Activated CD4-positive, CD25-positive, alpha-beta regulatory T cell treated with anti-CD3 and anti-CD28 coated beads, Interleukin-2, amount 50 U/mL, for 16 hours (primary cell): ENCODE measurements at regions not wholly inside any gene's neighbourhood (a gene's known extent, or its start where the extent isn't known, plus 50 kb on each side); places are given as distances from the start of the nearest gene placed in this dataset.
"Not testable (repeated sequence)": the region's sequence is repeated elsewhere in the genome, so short reads cannot be mapped to it uniquely, and the experiment has no call there.

Experiments used
- DNase-seq: peaks from one replicate; pipeline ENCODE4 v3.0.0-alpha.2; 2020; ENCODE audit warnings: low read depth, low spot score

DNA sequence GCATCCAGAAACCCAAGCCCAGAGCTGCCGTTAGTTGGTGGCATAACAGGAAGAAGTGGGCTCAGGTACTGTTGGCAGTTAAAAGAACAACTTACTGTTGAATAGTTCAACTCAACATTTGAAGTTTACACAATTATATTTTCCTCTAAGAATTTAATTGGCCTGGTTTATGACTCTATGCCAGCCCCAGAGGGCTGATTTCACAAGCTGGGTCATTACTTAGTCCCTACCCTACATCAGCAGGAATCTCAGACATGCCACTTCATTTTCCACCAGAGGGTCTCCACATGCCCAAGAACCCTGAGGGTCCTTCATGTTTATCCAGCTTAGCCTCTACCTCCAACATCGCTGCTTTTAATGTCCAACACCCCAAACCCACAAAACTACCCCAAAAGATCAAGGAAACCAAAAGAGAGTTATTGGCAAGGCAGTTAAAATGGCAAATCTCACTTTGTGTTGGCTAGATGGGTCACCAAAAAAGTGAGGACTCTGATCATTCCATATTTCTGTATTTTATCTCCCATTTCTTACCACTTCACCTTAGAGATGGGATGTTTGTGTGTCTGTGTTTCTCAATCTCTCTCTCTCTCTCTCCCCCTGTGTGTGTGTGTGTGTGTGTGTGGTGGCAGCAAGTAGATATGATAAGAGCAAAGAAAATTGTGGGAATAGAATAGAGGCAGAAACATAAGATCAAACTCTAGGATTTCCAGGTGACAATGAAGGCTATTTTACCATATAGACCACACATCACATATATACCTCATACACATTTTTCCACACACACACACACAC, 112.5 kb upstream of the TBX18 start:
- DNase-seq, result no peak

DNA sequence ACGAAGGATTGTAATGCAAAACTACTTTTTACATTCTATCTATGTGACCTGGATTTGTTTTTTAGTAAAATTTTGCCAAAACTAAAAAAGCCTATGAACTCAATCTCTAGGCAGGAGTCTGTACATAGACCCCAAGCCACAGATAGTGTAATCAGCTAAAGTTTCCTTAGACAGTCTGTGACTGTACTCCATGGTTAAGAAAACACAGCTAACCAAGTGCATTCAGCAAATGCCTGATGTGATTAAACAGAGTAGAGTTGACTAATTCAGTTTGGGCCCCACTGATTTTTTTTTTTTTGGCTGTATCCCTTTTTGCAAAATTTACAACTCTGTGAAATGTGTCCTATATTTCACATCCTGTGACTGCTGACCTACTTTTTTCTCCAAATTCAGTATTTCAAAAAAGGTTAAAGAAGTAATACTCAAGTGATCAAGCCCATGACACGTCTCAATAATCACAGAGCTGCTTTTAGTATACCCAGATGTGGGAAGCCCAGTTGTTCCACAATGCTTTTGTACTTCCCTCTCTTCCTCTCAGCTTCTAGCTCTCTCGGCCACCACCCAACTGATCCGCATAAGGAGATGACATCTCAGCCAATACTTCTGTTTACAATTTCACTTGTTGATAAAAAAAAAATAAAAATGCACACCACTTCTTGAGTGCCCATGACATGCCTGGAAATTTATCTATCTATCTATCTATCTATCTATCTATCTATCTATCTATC, 108.8 kb upstream of the TBX18 start:
- DNase-seq, result no peak

DNA sequence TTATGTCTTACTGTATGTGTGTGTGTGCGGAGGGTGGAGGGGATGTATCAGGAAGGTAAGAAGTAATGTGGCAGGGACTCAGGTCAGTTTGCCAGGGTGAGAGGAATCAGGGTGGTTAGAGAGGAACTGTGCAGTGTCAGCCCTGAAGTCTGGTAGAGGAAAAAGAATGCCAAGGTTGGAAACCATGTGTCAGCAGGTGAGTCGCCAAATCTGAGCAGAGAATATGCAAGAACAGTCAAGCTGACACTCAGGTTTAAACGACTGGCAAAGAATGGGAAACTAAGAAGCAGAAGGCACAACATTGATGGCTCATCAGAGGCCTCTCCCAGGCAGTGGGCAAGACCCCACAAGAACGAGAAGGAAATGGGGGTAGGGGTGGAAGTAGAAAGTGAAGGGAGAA, 107.5 kb upstream of the TBX18 start:
- DNase-seq, result no peak

DNA sequence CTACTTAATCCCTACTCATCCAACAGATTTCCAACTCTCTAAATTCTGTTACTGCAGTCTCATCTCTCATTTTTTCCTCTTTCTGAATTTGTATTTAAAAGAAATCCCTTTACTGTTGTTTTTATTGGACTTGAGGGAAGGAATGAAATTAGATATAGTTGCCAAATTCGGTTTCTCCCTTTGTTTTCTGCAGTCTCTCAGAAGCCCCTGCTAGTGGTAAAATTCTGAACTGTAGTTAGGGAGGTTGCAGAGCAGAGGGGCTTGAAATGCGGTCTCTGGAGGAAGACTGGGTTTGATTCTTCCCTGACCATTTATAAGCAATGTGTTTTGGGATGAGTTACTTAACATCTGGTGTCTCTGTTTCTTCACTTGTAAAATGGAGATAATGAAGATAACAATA, 106.3 kb upstream of the TBX18 start:
- no peak for DNase-seq

DNA sequence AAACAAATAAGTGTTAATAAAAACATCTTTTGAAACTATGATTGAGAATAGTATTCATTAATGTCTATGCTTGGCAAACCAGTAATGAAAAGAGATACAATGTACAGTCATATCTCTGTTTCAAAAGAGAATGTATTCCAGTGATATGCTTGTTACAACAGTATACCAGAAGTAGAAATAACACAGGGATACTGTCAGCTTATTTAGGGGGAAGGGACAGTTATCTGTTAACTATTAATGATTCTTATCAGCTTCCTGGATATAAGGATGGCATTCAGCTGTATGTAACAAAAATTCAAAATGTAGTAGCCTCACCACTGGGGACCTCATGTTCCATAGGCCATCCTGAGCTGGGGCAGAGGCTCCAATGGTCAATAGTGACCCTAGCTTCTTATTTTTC, 103.8 kb upstream of the TBX18 start:
- DNase-seq, result no peak

DNA sequence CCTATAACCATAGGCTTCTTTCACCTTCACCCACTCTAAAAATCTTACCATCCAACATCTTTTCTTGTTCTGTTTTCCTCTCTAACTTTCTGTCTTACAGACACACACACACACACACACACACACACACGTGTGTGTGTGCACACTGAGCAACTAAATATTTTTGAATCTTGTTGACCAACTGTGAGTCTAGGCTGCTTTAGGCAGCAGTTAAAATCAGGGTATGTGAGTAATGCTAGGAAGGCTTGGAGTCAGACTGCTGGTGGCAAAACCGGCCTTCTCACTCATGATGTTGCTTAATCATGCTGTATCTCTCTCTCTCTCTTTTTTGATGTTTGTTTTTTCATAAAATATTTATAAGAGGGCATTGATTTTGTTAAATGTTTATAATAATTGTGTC, 103.1 kb upstream of the TBX18 start:
- DNase-seq, result no peak

DNA sequence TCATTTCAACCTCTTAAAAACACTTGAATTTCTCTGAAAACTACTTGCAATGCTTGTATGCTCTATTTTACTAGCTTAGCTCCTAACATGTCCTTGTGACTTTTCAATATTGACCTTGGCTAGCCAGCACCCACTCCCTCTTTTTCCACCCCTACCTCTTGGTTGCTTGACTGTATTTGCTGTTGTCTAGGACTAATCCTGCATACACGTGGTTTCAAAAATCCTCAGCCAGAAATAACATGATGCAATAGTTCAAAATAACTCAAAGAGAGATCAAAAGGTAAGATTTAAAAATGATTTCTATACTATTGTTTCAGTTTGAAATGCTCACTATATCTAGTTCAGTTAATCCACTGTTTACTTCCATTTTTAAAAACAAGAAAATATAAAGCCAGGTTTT, 102.3 kb upstream of the TBX18 start:
- no peak for DNase-seq

DNA sequence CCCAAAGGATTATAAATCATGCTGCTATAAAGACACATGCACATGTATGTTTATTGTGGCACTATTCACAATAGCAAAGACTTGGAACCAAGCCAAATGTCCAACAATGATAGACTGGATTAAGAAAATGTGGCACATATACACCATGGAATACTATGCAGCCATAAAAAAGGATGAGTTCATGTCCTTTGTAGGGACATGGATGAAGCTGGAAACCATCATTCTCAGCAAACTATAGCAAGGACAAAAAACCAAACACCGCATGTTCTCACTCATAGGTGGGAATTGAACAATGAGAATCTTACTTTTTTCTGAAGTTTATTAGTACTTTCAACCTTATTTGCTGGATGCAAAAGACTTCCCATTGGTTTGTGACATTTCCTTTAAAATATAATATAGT, 101.0 kb upstream of the TBX18 start:
- not testable (repeated sequence) for DNase-seq

DNA sequence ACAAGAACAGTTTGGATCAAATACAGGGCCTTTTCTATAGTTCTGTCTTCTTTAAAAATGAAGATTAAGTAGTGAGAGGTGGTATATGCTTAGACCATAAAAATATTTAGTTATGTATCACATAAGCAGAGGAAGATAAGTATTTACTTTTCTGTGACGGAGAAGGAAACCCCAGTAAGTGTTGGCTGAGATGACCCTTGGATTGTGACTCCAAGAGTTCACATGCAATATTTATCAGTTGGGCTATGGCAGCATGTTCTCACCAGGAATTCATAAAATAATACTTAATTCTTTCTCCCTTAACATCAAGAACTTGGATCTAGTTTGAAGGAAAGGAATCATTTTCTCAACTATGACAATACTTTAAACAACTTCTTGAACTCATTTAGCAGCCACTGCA, 98.4 kb upstream of the TBX18 start:
- DNase-seq, result no peak

DNA sequence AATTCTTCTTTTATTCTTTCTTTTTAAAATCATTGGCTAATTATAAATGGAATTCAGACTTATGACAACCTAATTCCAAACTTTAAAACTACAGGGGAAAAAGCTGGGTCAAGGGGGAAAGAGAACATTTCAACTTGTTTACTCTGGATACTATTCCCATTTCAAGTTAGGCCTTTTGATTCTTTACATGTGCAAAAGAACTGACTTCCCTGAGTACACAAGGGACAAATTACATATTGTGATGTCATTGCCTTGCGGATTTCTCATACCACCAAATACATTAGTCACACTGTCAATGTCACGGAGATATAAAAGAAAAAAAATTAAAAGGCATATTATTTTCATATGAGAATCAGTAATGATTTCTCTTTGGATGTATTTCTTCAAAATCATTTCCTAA, 96.5 kb upstream of the TBX18 start:
- no peak for DNase-seq

DNA sequence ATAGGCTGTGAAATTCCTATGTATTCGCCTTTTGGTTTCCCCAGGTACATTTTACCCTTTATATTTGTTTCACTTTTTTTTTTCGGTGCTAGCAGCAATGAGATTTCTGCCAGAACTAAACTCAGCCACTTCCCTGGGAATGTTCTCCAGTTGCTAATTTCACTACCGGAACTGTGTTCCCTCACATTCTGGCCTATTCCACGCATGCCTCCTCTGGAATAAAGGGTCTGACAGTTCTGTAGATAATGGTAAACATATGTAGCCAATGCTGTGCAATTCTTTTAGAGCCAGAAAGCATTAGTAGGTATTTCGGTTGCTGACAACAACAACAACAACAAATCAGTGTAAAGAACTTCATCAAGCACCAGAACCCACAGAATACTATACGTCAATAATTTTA, 96.1 kb upstream of the TBX18 start:
- no peak for DNase-seq

DNA sequence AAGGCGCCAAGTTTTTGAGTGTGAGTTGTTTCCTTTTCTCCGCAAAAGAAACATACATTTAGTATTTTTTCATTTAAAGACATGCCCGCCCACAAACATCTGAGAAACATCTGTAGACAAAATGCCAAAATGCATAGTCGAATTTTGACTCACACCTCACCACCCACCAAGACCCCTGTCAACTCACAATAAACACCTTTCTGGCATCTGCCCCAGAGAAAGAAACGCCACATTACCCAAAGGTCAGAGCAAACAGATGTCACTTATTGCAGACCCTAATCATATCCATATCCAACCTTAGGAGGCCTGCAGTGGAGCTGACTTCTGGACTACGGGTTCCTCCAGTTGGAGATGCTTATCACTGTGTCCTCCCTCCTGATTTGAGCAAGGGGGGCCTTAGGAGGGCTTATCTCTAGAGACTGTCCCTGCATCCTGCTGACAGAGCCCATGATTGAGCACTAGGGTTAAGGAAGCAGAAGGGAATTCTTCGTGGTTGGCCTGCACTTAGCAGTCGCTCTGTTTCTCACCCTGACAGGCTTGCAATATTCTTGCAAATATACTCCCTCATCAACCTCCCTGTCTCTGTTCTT, 90.5 kb upstream of the TBX18 start:
- no peak for DNase-seq

DNA sequence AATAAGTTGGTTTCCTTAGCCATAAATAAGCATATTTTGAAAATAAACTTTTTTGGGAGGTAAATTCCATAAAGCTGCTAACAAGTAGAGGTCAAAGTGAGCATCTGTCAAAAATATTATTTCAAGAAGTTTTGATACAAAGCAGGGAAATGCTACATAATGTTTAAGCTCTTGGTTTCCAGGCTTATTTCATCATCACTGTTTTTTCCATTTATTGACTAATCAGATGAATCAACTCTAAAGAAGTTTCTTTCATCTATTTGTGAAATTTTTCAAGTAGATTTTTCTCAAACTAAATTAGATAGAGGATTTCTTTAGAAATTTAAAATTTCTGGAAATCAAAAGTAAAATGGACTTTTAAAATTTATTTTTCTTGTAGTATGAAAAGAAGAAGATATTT, 89.5 kb upstream of the TBX18 start:
- DNase-seq, result no peak

DNA sequence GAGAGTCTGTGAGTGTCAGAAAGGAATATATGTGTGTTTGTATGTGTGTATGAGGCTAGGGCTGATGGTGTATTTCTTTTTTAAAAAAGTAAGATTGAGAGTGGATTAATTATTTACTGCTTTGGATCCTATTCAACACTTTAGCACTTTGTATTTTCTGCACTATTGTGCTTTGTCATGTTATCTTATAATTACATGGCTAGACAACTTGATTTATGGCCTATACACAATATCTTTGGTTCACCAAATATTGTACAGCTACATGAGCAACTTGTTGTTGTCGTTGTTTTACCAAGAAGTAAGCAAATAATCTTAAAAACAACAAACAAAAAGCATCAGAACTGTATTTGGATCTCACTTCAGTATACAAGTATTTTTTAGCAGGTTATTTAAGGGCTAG, 84.6 kb upstream of the TBX18 start:
- DNase-seq, result no peak

DNA sequence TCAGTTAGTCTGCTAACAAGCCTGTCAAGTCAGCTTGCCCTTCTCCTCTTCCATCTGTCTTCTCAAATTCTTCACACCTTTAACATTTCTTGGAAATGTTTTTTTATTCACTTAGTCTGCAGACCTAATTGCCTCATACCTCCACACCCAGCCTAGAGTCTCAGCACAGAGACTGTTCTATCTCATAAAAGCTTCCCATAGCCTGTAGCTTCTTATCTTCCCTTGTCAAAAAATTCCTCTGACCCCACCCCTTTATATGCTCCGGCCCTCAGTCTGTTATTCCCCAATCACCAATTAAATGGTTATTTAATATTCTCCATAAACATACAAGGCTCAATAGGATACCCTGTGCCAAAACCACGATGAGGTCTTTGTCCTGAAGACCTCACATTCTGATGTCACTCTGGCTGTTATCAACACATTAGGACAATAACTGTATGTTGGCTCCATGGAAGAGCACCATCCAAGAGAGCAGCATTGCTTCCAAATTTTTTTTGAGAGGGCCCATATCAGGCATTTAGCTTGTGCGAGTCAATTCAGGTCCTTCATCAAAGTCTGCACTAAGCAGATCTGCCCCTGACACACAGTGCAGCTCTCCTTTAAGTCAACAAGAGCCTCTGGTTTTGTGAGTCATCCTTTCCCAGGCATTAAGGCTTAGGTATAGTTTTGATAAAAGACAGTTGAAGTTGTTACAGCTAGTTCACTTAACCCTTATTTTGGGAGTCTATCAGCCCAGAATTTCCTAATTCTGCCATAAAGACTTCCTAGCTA, 83.2 kb upstream of the TBX18 start:
- no peak for DNase-seq

DNA sequence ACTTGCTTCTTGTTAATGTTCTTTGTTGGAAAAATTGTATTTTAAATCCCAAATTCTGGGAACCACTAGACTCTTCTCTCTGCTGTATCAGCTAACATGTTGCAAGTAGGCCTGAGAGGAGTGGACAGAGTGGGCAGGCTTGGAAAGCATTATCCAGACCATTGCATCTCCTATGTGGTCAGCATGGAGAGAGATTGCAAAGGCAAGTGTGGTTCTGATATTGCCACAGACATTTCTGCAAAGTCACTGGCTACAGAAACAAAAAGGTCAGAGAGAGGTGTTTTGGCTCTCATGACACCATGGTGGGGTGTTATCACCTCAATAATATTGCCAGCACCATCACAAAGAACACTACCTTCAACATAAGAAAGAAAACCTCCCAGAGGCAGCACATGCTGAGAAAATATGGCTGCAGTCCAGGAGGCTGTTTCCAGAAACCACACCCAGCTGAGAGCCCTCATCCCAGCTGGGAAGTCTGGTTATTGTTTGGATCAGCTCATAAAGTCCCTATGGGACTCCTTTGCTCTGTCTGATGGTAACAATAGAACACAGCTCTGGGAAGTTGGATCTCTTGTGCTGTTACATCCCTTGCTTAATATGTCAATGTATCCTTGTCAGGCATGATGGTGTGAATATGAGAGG, 78.2 kb upstream of the TBX18 start:
- DNase-seq, result no peak

DNA sequence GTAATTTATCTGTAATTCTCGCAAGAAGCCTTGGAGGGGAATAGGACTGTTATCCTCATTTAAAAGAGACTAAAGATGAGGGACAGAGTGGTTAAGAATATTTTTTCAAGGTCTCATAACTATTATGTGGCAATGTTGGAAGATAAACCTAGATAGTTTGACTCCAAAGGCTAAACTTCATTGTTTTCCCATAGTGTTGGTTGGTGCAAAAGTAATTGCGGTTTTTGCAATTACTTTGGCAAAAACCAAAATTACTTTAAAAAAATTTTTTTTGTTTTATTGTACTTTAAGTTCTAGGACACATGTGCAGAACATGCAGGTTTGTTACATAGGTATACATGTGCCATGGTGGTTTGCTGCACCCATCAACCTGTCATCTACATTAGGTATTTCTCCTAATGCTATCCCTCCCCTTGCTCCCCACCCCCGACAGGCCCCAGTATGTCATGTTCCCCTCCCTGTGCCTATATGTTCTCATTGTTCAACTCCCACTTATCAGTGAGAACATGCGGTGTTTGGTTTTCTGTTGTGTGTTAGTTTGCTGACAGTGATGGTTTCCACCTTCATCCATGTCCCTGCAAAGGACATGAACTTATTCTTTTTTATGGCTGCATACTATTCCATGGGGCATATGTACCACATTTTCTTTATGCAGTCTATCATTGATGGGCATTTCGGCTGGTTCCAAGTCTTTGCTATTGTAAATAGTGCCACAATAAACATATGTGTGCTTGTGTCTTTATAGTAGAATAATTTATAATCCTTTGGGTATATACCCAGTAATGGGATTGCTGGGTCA, 72.9 kb upstream of the TBX18 start:
- not testable (repeated sequence) for DNase-seq

DNA sequence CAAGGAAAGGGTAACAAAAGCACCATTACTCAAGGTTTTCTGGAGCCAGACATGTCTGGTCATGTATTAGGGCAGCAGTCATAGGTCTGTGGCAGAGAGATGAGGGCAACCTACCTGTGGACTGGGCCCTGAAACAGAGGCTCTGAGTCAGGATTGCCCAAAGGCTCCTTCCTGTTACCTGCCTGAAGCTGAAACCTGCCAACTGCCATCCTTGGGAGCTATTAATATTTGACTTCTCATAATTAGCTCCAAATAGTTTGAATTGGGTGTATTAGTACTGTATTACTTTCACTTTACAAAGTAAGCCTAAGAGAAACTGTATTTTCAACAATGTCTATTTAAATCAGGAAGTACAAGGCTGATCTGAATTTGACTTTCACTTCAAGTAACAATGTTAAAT, 72.0 kb upstream of the TBX18 start:
- no peak for DNase-seq

DNA sequence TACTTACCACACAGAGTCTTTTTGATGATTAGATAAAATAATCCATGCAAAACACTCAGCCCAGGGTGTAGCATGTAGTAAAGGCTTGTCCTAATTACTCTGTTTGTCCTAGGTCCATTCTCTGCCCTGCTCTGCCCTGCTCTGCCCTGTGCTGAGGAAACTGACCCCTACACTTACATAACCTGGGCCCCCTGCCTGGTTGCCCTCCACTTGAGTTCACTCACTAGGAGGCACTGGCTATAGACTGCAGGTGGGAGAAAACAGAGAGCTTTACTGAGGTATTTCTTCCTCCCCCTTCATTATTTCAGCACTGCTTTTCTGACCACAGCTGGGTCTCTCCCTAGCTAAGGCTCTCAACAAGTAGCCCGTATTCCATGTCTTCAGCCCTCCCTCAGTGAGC, 70.9 kb upstream of the TBX18 start:
- DNase-seq, result no peak

DNA sequence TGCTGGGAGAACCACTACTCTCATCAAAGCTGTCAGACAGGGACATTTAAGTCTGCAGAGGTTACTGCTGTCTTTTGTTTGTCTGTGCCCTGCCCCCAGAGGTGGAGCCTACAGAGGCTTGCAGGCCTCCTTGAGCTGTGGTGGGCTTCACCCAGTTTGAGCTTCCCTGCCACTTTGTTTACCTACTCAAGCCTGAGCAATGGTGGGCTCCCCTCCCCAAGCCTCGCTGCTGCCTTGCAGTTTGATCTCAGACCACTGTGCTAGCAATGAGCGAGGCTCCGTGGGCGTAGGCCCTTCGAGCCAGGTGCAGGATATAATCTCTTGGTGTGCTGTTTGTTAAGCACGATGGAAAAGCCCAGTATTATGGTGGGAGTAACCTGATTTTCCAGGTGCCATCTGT, 67.5 kb upstream of the TBX18 start:
- not testable (repeated sequence) for DNase-seq

DNA sequence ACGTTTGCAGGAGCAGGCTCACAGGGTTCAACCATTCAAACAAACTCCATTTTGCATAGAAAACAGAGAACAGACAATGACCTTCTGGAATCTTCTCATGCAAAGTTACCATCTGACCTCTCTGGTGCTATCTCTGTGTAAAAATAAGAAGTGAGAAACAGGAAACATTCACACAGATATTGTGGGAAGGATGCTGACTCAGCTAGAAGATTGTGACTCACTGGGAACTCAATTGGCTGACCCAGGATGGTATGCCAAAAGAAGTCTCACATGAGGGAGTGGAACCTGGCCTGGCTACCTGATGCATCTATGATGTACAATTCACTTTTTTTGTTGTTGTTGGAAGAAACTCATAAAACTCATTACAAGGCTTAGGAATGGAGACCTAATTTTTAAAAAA, 61.1 kb upstream of the TBX18 start:
- no peak for DNase-seq
